G401.6 (cell line): ENCODE measurements at regions not wholly inside any gene's neighbourhood (a gene's known extent, or its start where the extent isn't known, plus 50 kb on each side); places are given as distances from the start of the nearest gene placed in this dataset.

Experiments
- FAIRE-seq: peaks from 2 replicates; lab custom pipeline; 2012; peaks lifted over from hg19 to GRCh38; lab: Jason Lieb, UNC

DNA sequence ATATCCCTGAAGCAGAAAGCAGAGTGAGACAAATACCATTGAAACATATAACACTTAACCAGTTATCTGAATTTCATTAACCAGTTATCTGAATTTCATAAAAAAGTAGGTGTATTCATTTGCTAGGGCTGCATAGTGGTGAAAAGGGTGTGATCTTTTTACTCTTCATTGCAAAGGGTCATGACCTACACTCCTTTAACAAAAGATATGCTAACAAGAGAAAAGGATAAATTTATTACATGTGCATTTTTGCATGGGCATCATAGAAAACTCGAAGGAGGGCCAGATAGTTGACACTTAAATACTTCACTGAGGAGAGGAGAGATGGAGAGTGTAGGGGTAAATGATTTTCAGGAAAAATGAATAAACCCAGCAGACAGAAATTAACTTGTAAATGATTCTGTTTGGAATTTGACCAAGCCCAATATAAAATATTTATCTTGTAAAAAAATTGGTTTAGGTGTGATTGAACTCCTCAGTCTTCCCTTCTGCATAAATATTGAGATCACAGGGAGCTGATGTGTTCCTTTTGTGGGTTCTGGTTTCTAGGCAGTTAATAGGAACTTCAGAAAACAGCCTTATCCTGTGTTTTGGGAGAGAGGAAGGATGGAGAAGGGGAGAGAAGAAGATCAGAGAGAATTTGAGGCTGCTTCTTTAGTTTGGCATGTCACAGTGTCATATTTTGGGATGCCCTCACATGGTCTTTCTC lies 372.5 kb upstream of the SYT4 start:
- no peak for FAIRE-seq

DNA sequence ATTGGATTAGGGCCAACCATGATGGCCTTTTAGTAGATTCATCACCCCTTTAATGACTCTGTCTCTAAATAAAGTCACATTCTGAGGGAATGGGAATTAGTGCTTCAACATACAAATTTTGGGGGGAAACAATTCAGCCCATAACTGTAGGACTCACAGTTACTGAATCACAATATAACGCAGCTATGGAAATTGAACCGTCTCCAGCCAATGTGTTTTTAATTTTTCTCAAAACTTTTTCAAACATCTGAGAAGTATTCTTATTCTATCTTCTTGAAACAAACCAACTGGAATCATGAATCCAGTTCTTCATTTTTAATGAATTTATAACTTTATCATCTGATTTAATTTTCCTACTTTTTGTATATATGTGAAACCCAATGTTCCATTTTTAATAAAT lies 373.1 kb upstream of the SYT4 start:
- no peak for FAIRE-seq

DNA sequence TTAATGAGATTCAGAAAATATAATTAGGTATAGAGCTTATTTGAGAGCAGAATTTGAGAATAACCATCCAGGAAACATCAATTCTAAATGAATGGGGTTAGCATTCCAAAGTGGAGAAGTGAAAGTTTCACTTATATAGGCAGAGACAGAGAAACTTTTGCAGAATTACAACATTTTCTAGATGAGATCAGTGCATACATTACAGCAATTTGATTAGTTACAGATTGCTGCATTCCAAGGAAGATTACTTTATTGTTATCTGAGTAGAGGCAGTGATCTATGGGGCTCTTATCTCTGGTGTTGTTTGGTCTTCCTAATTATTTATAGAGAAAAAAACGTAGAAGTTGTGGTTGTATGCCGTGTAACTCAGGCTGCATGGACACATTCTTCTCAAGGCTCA lies 373.8 kb upstream of the SYT4 start:
- no peak for FAIRE-seq

DNA sequence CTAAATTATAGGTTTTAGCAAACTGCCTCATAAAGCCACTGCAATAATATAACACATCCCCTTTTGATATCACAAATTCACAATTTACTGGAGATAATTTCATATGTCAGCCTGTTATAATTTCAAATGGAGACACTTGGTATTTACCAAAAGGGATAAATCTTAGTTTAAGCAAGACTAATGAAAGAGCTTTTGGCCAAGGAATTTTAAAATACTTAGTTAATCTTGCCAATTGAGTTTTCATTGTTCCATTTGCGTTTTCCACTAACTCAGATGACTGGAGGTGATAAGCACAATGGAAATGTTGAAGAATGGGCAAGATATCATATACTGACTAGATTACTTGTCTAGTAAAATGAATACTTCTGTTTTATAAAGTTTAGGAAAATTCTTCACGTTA lies 379.3 kb upstream of the SYT4 start:
- FAIRE-seq, result no peak

GRCh38 chr18:43661570-43661969 lies 384.3 kb upstream of the SYT4 start:
- FAIRE-seq, result no peak

DNA sequence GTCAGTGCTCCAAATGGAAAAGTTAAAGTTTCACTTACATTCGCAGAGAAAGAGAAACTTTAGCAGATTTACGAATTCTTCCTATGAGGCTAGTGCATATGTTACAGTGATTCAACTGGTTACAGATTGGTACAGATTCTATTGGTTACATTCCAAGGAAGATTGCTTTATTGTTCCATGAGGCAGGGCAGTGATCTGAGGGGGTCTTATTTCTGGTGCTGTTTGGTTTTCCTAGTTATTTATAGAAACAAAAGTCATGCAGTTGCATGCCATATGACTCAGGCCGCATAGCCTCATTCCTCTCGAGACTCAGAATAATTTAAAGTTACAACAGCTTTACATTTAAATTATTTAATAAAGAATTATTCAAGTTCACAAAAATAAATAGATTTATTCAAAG lies 385.4 kb upstream of the SYT4 start:
- FAIRE-seq, result no peak

GRCh38 chr18:43663159-43663558 lies 385.9 kb upstream of the SYT4 start:
- FAIRE-seq, result peak; percentile 67

GRCh38 chr18:43664487-43665008 lies 387.3 kb upstream of the SYT4 start:
- no peak for FAIRE-seq

GRCh38 chr18:43665105-43665788 lies 388.0 kb upstream of the SYT4 start:
- no peak for FAIRE-seq

GRCh38 chr18:43668866-43669265 lies 391.6 kb upstream of the SYT4 start:
- no peak for FAIRE-seq

- FAIRE-seq, result no peak
Measured at GRCh38 chr18:43671431-43671830, 394.1 kb upstream of the SYT4 start.

GRCh38 chr18:43680096-43680495 lies 402.8 kb upstream of the SYT4 start:
- no peak for FAIRE-seq

GRCh38 chr18:43681661-43682060 lies 404.4 kb upstream of the SYT4 start:
- no peak for FAIRE-seq

DNA sequence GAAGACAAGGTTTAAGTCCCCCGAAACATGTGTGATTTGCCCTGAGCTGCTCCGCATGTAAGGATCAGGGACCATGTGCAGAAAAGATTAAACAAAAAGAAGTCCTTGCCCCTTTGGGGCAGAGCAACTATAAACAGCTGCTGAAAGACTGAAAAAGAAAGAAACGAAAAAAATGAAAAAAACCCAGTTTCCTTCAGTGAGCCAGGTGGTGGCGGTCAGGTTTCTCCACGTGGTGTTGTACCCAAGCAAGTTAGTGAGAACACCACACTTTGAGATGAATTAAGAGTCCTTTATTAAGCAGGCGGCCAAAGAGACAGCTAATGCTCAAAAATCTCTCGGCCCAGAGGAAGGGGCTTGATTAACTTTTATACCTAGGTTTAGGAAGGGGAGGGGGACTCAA lies 404.9 kb upstream of the SYT4 start:
- FAIRE-seq, result no peak

DNA sequence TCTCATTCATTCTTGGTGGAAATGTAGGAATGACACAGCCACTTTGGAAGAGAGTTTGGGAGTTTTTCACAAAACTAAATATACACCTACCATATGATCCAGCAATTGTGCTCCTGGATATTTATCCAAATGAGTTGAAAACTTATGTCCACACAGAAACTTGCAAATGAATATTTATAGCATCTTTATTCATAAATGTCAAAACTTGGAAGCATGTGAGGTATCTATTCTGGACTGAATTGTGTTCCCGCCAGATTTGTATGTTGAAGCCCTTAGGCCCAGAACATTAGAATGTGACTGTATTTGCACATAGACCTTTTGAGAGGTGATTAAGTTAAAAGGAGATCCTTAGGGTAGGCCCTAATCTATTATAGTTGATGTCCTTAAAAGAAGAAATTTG lies 409.4 kb upstream of the SYT4 start:
- no peak for FAIRE-seq

DNA sequence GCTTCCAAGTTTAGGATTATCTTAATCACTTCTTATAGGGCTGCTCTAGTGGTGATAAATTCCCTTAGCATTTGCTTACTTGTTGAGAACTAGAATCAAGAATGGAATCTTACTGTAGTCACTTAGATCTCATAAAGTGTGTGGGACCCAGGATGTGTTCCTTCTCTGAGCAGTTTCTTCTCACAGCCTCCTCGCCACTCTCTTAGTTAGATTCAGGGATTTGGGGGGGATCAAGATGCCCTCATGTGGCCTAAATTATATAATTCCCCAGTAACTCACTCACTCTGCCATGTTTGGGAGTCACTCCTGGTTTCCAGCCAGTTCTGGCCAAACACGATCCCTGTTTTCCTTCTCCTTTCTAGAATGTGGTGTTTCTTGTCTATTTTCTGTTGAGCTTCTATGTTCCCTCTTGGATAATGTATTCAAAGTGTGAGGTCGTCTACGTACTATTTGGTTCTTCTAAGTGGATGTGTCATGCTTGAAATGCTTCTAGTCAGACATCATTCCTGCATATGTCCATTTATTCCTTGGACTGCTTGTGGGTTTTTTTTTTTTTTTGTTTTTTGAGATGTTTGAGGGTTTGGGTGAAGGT lies 414.9 kb upstream of the SYT4 start:
- no peak for FAIRE-seq

DNA sequence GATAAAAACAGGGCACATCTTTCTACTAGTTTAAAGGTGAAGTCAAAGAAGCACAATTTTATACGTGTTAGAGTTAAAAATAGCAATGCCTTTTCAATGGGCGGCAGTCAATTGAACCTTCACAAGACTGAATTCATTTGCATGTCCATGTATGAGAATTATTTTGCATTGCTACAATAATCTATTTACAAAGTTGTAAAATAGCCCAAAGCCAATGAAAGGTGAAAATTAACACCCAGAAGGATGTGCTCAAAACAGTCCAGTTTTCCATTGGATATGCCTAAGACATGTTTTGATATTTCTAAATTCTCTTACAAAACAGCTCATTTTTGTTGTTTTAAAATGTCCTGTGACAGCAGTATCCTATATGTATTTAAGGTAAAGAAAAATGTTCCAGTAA lies 425.1 kb upstream of the SYT4 start:
- FAIRE-seq, result no peak

GRCh38 chr18:43703050-43703449 lies 425.8 kb upstream of the SYT4 start:
- no peak for FAIRE-seq

- no peak for FAIRE-seq
Measured at GRCh38 chr18:43705850-43706249, 428.6 kb upstream of the SYT4 start.

DNA sequence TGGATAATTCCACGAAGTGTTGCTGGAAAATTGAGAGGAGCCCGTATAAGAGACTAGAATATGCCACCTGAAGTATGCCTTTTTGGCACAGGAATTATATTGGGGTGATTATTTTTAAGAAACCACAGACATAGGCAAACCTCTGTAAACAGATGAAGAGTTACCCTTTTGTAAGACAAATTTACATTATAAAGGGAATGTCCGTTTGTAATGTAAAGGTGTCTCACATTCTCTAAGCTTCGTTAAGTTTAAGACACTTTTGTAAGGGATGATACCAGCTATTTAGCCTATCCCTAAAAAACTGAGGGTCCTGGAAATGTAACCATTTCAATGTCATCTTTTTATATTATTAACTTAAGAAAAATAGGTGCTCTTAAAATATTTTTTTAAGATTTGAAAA lies 432.8 kb upstream of the SYT4 start:
- FAIRE-seq, result no peak

DNA sequence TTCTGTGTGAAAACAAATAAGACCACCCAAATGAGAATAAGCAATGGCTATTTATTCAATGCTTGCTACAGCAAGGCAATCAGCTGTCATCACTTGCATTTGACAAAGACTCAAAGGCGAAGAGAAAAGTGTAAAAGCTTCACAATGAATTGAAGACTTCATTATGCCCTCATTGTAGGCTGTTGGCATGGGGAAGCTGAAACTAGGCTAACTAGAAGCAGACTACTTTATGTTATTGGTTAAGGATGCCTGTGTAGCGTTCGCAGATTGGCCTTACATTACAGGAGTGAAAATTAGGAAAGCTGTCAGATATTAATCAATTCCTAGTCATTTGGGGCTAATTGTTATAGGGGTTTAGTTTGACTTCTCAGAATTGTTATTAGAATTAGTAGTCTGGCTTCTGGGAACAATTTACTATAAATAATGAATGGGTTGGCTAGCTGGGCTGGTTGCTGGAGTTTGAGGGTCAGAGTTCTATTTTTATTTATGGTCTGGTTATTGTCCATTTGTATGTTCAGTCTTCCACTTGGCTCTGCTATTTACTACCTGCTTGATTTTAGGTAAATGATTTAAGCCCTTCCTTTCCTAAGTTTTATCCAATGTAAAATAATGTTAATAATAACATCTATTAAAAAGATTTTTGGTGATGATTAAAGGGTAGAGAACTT lies 437.2 kb upstream of the SYT4 start:
- FAIRE-seq, result no peak

GRCh38 chr18:43719267-43719795 lies 442.0 kb upstream of the SYT4 start:
- FAIRE-seq, result no peak

- no peak for FAIRE-seq
Measured at GRCh38 chr18:43720041-43720440, 442.8 kb upstream of the SYT4 start.
